ENCODE measurements at regions not wholly inside any gene's neighbourhood (a gene's known extent, or its start where the extent isn't known, plus 50 kb on each side); places are given as distances from the start of the nearest gene placed in this dataset.

DNA sequence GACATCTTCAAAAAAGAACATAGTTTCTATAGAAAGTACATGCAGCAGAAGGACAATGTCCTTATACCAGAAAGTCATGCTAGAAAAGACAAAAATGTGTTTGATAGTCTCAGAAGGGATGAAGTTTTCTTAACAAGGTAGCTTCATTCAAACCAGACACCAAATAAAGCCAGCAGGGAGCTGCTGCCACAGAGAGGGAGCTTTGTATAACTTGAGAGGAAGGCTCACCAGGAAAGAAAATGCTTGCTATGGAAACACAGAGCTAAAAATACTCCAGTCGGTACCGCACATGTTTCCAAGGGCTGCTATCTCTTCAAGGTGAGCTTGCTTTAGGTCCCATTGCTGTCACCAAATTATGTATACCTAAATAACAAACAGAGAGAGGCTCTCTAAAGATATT lies 1074.8 kb upstream of the ALCAM start:
- TF ChIP-seq YY1 (IDR thresholded peaks at IDR 0.05; ENCODE audit: insufficient read depth, insufficient read length), result no peak
- TF ChIP-seq SUZ12 (IDR thresholded peaks at IDR 0.05; ENCODE audit: extremely low read depth, insufficient read depth, insufficient read length), result no peak
